NCI-H1105 treated with DMSO at 0.1 percent for 48 hours (cell line): ENCODE measurements at regions not wholly inside any gene's neighbourhood (a gene's known extent, or its start where the extent isn't known, plus 50 kb on each side); places are given as distances from the start of the nearest gene placed in this dataset.

Source experiments
- DNase-seq: peaks from one replicate; lab custom pipeline; 2025; lab: John Stamatoyannopoulos, UW

DNA sequence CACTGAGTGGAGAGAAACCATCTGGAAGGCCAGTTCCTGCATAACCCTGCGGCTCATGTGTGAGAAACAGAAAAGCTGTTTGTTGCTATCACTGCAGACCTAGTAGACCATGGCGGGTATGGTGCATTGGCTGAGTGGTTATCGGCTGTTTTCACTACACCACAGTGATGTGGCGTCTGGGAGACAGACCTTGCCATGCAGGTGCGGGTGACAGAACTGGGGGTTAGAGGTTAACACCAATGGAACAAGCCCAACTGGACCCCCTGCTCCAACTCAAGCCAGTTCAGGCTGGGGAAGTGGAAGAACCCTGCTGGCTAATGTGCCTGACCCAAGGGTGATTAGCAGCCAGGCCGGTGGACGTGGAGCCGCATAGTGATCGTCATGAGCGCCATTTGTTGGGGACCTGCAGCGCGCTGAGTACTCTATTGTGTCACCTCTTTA lies 91.9 kb downstream of the IRF8 start:
- DNase-seq, result no peak

DNA sequence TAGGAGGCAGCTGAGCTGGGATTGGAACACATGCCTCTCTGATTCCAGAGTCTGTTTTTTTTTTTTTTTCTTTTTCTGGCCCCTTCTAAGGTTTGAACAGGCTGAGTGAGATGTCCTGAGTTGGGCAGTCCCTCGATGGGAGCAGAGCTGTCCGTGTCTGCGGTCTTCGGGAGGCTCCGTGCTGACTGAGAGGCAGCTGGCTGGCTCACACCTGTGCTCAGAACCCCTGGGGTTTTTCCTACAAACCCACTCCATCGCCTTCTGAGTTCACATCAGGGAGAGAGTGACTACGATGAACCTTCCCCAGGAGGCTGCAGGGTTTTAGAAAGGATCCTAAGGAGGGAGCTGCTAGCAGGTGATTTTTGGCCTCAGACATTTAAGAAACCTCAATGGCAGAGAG lies 92.5 kb downstream of the IRF8 start:
- no peak for DNase-seq

DNA sequence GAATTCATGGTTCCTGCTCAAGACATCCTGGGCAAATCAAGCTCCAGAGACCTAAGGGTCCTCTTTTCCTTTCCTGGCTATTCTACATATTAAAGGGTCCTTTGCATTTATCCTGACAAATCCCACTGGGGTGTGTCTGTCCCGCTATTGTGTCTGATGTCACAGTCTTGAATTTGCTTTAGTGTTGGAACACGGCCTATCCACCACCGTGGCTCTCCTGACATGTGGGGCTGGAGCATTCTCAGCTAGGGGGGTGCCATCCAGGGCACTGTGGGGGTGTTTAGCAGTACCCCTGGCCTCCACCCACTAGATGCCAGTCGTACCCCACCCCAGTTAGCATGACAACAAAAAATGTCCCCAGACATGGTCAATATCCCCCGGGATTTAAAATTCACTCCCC lies 92.9 kb downstream of the IRF8 start:
- DNase-seq, result no peak

DNA sequence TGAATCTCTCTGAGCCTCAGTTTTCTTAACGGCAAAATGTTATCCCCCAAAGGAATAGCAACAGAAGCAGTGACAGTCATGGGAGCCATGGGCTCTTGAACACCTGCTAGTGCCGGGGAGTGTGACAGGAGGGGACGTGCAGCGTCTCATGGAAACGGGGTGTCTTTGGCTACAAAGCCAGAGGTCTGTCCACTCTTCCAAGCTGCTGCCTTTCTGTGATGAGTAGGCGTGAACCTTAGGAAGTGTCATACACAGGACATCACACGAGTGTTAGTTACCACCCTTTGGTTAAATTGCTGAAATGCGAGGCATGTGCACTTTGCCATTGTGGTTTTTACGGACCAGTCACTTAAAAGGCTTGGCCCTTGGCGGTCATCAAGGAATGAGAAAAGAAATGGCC lies 93.4 kb downstream of the IRF8 start:
- DNase-seq, result no peak

DNA sequence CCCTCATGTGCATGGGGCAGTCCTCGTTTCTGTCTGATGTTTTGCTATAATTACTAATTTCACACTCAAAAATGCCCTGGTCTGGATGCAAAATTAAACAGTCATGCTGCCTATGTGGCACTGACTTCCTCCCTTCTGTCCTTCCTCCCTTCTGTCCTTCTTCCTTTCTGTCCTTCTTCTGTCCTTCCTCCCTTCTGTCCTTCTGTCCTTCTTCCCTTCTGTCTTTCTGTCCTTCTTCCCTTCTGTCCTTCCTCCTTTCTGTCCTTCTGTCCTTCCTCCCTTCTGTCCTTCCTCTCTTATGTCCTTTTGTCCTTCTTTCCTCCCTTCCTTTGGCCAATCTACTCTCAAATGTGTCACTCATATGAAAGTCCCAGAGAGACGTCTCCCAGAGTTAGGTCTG lies 93.8 kb downstream of the IRF8 start:
- DNase-seq, result no peak

DNA sequence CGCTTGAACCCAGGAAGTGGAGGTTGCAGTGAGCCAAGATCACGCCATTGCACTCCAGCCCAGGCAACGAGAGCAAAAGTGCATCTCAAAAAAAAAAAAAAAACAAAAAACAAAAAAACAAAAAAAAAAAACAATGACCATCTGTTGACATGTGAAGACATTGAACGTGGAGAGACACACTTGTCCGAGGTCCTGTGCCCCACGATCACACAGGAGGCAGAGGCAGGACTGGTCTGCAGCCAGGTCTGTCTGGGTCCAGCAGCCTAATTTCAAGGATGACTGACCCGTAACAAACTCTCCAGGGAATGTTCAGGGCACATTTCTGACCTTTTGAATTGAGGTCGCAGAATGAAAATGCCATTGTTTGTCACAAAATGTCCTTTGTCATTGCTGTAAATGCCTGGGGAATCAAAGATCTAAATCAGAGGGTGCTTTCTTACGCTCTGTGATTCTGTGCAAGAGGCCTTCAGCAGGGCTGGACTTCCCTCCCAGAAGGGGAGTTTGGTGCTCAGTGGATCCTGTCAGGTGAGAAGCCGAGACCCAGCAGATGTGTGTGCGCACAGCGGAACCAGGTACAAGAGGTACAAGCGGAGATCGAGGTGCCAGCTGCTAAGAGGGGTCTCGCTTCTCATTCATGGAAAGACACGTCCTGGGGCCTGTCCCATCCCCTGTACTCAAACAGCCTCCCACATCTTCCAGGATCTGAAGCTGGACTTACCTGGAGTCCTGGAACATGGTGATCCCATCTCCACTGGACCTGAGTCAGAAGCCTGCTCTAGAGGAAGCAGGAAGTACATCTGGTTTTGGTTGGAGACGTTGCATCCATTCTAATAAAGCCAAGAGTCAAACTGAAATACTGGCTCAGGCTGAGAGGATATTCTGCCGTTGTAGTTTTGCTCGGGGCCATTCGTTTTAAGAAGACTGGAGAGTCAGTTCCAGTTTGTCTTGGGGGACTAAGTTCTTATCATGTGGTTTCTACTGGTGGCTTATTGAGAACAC lies 95.8 kb downstream of the IRF8 start:
- no peak for DNase-seq

DNA sequence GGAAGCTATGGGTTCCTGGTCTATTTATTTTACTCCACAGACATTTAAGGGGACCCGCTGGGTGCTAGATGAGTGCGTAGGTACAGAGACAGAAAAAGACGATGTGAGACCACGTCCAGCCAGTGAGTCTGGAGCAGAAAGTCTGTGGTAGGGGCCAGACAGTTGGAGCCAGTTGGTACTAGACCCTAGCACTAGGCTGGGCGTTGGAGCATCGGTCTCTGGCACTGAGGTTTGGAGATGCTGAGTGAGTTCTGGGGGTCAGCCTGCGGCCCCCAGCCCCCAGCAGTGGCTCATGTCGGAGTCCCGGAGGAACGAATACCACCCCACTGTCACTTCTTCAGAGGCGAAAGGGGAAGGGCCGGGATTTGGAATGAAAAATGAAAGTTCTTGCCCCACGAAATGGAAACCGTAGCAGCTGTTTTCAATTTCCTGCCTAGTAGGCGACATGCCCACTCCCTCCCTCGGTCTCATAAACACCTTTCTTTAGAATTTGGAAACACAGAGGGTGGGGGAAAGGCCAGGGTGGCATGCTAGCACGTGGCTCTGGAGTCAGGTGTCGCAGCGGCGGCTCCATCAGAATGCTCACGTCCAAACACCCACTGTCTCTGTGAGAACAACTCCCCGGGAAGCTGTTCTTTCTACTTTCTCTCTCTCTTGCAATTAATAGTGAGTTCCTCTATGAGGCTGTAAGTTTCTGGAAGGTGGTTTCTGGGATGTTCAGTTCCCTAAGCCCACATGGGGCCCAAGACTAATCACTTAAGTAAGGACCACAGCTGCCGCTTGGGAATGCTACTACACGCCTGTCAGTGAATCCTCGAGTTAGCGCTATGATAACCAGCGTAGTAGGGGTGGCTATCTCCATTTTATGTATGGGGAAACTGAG lies 96.8 kb downstream of the IRF8 start:
- DNase-seq, result no peak

DNA sequence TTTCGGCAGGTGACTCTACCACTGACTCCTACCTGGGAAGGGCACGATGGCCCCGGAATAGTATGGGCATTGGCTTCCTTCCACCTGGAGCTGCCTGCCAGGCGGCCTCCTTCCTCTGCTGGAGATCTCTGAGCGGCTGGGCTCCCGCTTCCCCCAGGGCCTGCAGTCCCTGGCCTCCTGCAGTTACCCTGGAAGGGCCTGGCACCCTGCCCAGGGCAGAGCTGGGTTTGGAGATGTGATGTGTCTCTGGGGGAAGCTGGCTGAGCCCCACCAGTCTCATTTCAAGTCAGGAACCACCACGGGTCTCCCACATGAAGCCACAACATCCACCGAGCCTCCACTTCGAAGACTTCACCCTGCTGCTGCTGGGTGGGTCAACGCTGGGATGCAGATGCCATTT lies 97.9 kb downstream of the IRF8 start:
- DNase-seq, result no peak

DNA sequence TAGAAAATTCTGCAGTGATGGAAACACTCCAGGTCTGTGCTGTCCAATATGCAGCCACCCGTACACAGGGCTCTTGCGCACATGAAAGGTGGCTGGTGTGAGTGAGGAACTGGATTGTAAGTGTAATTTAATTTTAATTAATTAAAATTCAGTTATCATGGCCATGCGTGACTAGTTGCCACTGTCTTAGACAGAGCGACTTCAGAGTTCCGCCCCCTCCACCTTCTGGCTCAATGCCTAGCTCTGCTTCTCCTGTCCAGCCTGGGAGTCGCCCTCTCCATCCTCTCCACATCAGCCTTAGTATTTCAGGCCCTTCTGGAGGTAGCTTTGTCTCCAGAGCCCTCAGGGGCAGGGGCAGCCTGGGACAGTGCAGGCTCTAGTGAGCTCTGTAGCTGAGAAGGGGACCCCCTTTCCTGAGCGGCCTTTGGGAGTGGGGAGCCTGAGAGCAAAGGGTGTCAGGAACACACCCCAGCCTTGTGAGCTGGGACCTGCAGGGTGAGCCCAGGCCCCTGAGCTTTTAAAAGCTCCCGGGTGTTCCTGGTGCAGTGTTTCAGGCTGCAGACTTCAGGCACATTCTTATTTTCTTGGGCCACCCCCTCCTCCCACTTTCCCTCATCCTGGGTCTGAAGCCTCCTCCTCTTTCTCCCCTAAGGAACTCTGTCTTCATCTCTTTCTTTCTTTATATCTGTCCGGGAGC lies 99.4 kb downstream of the IRF8 start:
- no peak for DNase-seq

DNA sequence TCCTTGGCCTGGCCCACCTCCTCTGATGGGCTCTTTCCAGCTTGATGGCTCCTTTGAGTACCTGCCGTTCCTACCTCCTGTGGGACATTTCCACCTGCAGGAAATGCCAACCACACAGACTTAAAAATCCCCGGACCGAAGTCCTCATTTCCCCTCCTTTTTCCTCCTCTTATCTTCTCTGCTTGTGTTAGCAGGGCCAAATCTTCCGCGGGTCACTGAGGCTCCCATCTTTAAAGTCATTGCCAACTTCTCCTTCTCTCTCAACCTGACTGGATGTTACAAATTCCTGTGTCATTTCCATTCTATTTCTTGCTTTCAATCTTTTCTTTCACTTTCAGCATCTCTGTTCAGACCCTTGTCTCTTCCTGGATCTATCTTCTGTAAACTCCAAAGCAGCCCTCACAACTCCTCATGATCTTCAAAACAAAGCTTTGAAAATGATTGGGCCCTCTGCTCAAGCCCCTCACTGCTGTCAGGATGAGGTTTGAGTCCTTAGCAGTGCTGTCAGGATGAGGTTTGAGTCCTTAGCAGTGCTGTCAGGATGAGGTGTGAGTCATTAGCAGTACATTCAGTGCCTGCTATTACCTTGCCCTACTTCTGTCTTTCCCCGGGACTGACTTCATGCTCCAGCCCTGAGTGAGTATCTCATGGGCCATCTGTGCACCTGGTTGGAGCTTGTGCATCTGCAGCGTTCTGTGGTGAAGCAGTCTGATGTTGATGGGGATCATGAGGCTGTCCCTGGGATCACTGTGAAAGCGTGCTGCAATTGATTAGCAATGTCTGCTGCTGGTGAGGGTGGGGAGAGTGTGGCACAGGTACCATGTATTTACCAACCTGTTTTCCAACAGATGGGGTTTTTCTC lies 100.1 kb downstream of the IRF8 start:
- DNase-seq, result no peak

DNA sequence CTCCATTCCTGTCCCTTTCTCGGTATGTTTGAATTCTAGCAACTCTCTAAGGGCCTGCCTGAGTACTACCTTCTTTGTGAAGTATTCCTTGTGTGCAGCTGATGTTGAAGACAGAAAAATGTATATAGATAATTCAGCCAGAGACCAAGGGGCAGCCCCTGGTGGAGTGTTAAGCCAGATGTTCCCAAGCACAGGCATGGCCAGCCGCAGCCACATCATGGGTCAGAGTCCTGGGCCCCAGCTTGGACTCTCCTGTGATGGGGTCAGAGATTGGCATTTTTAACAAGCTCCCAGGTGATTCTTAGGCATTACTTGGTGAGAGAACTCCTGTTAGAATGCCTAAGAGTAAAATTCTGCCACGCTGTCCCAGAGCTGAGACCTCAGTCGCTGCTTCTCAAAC lies 100.8 kb downstream of the IRF8 start:
- no peak for DNase-seq

DNA sequence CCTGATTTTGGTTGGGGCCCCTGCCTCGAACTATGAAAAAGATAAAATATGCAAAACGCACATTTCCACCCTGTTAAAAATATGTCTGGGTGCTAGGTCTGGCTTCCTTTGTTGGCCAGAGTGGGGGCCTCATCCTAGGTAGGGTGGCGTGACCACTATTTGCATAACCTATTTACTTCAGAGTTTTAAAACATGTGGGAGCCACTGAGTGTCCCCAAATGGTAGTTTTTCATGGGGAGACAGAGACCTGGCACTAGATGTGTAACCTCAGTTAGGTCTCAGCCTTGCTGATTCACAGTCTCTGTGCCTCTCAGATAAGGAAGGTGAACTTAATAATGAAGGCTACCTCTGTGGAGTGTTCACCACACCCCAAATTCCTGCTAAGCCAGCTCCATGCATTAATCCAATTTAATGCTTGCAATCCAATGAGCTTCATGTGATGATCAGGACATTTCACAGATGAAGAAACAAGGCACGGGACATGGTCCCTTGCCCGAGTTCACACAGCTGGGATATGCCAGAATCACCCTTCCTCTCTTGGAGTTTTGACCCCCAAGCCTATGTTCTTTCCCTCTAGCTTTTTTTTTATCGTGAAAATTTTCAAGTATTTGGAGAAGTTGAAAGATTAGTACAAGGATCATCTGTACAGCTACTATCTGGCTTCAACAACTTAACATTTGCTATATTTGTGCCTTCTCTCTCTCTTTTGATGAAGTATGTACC lies 103.4 kb downstream of the IRF8 start:
- DNase-seq, result no peak

DNA sequence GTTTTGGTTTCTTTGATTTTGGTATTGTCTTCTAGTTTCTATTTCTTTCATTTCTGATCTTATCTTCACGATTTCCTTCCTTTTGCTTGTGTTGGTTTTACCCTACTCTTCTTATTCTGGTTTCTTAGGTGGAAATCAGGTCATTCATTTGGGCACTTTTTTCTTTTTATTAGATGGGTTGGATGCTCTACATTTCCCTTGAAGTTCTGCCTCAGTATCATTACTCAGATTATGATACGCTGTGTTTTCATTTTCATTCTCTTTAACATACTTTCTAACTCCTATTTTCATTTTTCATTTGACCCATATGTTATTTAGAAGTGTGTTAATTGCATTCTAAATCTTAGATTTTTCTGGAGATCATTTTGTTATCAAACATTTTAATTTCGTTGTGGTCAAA lies 108.6 kb downstream of the IRF8 start:
- DNase-seq, result no peak

DNA sequence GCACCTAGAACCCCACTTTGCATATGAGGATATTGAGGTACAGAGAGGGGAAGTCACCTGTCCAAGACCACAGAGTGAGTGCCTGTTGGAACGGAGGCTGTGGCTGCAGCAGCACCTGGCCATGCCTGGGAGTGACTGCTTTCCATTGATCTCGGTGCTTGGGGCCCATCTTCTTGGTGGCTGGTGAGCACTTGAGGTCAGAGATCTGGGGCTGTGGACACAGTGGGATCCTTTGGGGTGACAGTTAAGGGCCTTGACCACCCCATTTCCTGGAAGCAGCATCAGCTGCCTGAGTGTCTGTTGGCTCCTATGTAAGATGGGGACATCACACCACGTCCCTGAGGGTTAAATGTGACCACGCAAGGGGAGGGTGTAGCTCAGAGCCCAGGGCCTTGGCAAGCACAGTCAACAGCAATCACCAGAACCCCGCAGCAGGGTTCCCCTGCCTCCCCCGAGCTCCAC lies 111.7 kb downstream of the IRF8 start:
- no peak for DNase-seq

DNA sequence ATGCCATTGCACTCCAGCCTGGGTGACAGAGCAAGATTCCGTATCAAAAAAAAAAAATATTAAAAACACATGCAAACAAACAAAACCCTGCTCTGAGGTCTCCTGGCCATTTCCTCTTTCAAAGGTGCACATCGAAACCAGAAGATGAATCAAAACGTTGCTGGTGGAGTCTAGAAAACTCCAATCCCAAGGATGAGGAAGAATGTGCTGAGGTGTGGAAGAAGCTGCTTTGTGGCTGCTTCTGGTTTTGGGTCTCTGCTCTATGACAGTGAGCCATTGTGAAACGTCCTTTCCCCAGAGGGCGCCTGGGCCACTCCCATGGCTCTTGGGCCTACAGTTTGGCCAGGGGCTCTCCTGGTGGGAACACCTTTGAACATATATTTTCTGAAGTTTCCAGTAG lies 112.6 kb downstream of the IRF8 start:
- no peak for DNase-seq

DNA sequence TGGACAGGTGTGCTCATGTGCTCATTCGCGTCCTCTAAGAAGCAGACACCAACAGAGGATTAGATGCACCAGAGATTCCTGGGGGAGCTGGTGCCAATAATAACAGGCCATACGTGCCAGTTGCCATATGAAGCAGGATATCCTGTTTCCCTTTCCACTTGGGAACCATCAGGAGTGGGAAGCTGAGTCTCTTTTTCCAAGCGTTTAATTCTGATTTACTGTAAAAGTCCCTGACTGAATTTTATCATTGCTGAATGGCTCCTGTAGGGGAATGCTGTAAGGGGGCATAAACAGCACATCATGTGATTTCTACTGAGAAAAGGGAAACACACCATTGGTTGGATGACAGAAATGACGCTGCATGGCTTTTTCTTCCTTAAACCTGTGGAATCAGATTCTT lies 113.3 kb downstream of the IRF8 start:
- no peak for DNase-seq

DNA sequence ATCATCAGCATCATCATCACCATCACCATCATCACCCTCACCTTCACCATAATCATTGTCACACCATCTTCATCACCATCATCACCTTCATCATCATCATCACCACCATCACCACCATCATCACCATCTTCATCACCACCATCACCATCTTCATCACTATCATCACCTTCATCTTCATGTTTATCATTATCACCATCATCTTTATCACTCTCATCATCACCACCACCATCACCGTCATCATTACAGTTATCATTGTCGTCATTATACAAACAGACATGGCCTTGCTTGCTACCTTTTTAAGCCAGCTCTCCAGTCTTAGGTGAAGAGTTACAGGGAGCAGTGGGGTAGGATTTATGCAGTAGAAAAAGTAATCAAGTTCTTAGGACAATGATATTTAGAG lies 114.9 kb downstream of the IRF8 start:
- DNase-seq, result no peak

DNA sequence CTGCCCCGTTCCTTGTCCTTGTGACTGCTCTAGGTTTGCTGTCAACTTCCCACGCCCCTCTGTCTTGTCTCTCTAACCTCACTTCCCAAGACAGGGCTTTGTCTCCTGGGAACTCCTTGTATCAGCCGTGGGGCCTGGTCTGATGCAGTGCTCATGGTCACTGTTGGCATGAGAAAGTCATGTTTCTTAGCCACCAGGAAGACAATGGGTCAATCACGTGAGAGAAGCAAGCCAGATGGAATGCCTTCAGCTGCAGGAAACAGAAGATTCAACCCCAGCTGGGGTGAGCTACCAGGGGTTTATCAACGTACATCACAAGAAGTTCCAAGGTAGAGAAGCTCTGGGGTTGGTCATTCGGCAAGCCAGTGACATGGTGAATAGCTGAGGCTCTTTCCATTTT lies 116.6 kb downstream of the IRF8 start:
- no peak for DNase-seq

DNA sequence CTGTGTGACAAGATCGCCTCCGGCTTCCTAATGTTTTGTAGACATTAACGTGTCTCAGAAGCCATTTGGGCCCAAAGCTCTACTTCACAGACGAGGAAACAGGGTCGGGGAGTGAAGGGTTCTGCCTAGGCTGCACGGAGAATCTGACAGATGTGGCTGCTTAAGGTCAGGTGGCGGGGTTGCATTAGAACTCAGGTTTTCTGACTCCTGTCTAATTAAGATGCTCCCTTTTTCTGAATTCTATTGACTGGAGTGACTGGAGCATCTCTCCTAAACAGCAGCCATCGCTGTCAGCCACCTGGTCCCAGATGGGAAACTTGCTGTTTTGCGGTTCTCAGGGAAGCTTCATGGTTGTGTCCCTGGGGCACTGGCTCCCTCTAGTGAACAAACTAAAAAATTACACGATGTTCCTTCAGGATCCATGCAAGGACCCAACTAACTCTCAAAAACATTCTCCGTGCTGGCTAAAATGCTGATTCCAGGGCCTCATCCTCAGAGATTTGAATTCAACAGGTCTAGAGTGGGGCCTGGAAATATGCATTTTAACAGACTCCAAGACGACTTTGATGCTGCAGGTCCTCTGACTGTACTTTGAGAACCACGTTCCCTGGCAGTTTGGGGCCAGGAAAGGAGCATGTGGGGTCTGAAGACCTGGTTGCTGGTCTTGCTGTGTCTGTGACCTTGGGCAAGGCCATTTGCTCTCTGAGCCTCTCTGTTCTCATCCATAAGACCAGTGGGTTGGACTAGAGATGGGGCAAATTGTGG lies 117.4 kb downstream of the IRF8 start:
- DNase-seq, result peak; percentile 35

DNA sequence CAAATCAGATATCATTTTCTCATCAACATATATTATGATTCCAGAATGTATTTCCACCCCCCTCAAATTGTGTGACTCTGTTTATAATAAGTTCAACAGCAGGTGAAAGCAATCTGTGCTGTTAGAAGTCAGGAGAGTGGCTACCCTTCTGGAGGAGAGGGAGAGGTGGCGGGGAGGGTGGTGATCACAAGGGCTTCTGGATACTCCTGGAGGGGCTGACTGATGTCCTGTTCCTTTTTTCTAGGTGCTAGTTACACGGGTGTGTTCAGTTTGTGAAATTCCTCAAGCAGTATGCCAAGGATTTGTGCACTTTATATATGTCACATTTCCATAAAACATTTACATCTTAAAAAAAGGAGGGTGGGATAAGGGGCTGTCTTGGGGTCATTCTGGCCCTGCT lies 119.1 kb downstream of the IRF8 start:
- DNase-seq, result no peak
